ENCODE measurements at regions not wholly inside any gene's neighbourhood (a gene's known extent, or its start where the extent isn't known, plus 50 kb on each side); places are given as distances from the start of the nearest gene placed in this dataset.

- POLR2A ChIA-PET = no interaction called here
- CTCF ChIA-PET = no interaction called here
- no peak for TF ChIP-seq TARDBP (IDR thresholded peaks at IDR 0.05)
- TF ChIP-seq FOXK2 (IDR thresholded peaks at IDR 0.05) = no peak
- no peak for TF ChIP-seq SUZ12 (IDR thresholded peaks at IDR 0.05)
- no peak for TF ChIP-seq L3MBTL2 (conservative IDR thresholded peaks at IDR 0.05)
- TF ChIP-seq NFRKB (IDR thresholded peaks at IDR 0.05) = no peak
- TF ChIP-seq ELF4 (IDR thresholded peaks at IDR 0.05) = no peak
- no peak for TF ChIP-seq ARNT (IDR thresholded peaks at IDR 0.05)
- TF ChIP-seq PKNOX1 (IDR thresholded peaks at IDR 0.05) = no peak
- no peak for TF ChIP-seq SP1 (IDR thresholded peaks at IDR 0.05)
- TF ChIP-seq LEF1 (IDR thresholded peaks at IDR 0.05; ENCODE audit: borderline replicate concordance) = no peak
- TF ChIP-seq FOXA1 (IDR thresholded peaks at IDR 0.05) = no peak
- no peak for TF ChIP-seq CTBP1 (IDR thresholded peaks at IDR 0.05; ENCODE audit: borderline replicate concordance)
- DNase-seq (ENCODE audit: extremely low spot score) = no peak
Measured at GRCh38 chr3:147775411-147775810, 366.2 kb downstream of the ZIC1 start.

GRCh38 chr3:147775816-147776530 lies 366.8 kb downstream of the ZIC1 start:
- DNase-seq (ENCODE audit: extremely low spot score) = no peak
- POLR2A ChIA-PET = no interaction called here
- CTCF ChIA-PET = no interaction called here
- TF ChIP-seq ZNF384 (IDR thresholded peaks at IDR 0.05) = no peak
- TF ChIP-seq ARNT (IDR thresholded peaks at IDR 0.05) = no peak
- TF ChIP-seq FOXK2 (IDR thresholded peaks at IDR 0.05) = no peak
- TF ChIP-seq NFRKB (IDR thresholded peaks at IDR 0.05) = no peak
- no peak for TF ChIP-seq L3MBTL2 (conservative IDR thresholded peaks at IDR 0.05)
- no peak for TF ChIP-seq FOXM1 (IDR thresholded peaks at IDR 0.05; ENCODE audit: borderline replicate concordance)
- no peak for TF ChIP-seq PKNOX1 (IDR thresholded peaks at IDR 0.05)
- no peak for TF ChIP-seq FOXA1 (IDR thresholded peaks at IDR 0.05)
- no peak for TF ChIP-seq SUZ12 (IDR thresholded peaks at IDR 0.05)

GRCh38 chr3:147793841-147794240 lies 384.7 kb downstream of the ZIC1 start:
- CTCF ChIA-PET = no interaction called here
- no peak for DNase-seq (ENCODE audit: extremely low spot score)
- POLR2A ChIA-PET = no interaction called here
- TF ChIP-seq FOXA1 (IDR thresholded peaks at IDR 0.05) (no peak), ARNT (IDR thresholded peaks at IDR 0.05) (no peak), PKNOX1 (IDR thresholded peaks at IDR 0.05) (no peak), L3MBTL2 (conservative IDR thresholded peaks at IDR 0.05) (no peak), LEF1 (IDR thresholded peaks at IDR 0.05; ENCODE audit: borderline replicate concordance) (no peak), FOXM1 (IDR thresholded peaks at IDR 0.05; ENCODE audit: borderline replicate concordance) (no peak), NFRKB (IDR thresholded peaks at IDR 0.05) (no peak), CTBP1 (IDR thresholded peaks at IDR 0.05; ENCODE audit: borderline replicate concordance) (no peak), ELF4 (IDR thresholded peaks at IDR 0.05) (no peak), HDGF (IDR thresholded peaks at IDR 0.05; ENCODE audit: borderline replicate concordance) (no peak), SP1 (IDR thresholded peaks at IDR 0.05) (no peak), SUZ12 (IDR thresholded peaks at IDR 0.05) (no peak), BHLHE40 (IDR thresholded peaks at IDR 0.05; ENCODE audit: borderline replicate concordance) (no peak), ZNF384 (IDR thresholded peaks at IDR 0.05) (no peak), FOXK2 (IDR thresholded peaks at IDR 0.05) (no peak), TARDBP (IDR thresholded peaks at IDR 0.05) (no peak)

- TF ChIP-seq NFRKB (IDR thresholded peaks at IDR 0.05) = no peak
- no peak for TF ChIP-seq BHLHE40 (IDR thresholded peaks at IDR 0.05; ENCODE audit: borderline replicate concordance)
- TF ChIP-seq TARDBP (IDR thresholded peaks at IDR 0.05) = no peak
- no peak for TF ChIP-seq CTBP1 (IDR thresholded peaks at IDR 0.05; ENCODE audit: borderline replicate concordance)
- no peak for TF ChIP-seq FOXK2 (IDR thresholded peaks at IDR 0.05)
- TF ChIP-seq LEF1 (IDR thresholded peaks at IDR 0.05; ENCODE audit: borderline replicate concordance) = no peak
- TF ChIP-seq SUZ12 (IDR thresholded peaks at IDR 0.05) = no peak
- TF ChIP-seq SP1 (IDR thresholded peaks at IDR 0.05) = no peak
- TF ChIP-seq FOXM1 (IDR thresholded peaks at IDR 0.05; ENCODE audit: borderline replicate concordance) = no peak
- TF ChIP-seq PKNOX1 (IDR thresholded peaks at IDR 0.05) = no peak
- no peak for TF ChIP-seq ZNF384 (IDR thresholded peaks at IDR 0.05)
- TF ChIP-seq L3MBTL2 (conservative IDR thresholded peaks at IDR 0.05) = no peak
- no peak for TF ChIP-seq ELF4 (IDR thresholded peaks at IDR 0.05)
- no peak for TF ChIP-seq ARNT (IDR thresholded peaks at IDR 0.05)
- no peak for TF ChIP-seq FOXA1 (IDR thresholded peaks at IDR 0.05)
- no peak for TF ChIP-seq HDGF (IDR thresholded peaks at IDR 0.05; ENCODE audit: borderline replicate concordance)
- DNase-seq (ENCODE audit: extremely low spot score) = no peak
- CTCF ChIA-PET = no interaction called here
- POLR2A ChIA-PET = no interaction called here
Measured at GRCh38 chr3:147794596-147794995, 385.4 kb downstream of the ZIC1 start.

GRCh38 chr3:147795418-147795817 lies 386.3 kb downstream of the ZIC1 start:
- no peak for DNase-seq (ENCODE audit: extremely low spot score)
- no peak for TF ChIP-seq FOXA1 (IDR thresholded peaks at IDR 0.05)
- TF ChIP-seq FOXM1 (IDR thresholded peaks at IDR 0.05; ENCODE audit: borderline replicate concordance) = no peak
- no peak for TF ChIP-seq NFRKB (IDR thresholded peaks at IDR 0.05)
- TF ChIP-seq CTBP1 (IDR thresholded peaks at IDR 0.05; ENCODE audit: borderline replicate concordance) = no peak
- TF ChIP-seq TARDBP (IDR thresholded peaks at IDR 0.05) = no peak
- no peak for TF ChIP-seq BHLHE40 (IDR thresholded peaks at IDR 0.05; ENCODE audit: borderline replicate concordance)
- no peak for TF ChIP-seq ELF4 (IDR thresholded peaks at IDR 0.05)
- no peak for TF ChIP-seq LEF1 (IDR thresholded peaks at IDR 0.05; ENCODE audit: borderline replicate concordance)
- no peak for TF ChIP-seq ZNF384 (IDR thresholded peaks at IDR 0.05)
- TF ChIP-seq ARNT (IDR thresholded peaks at IDR 0.05) = no peak
- TF ChIP-seq SP1 (IDR thresholded peaks at IDR 0.05) = no peak
- TF ChIP-seq PKNOX1 (IDR thresholded peaks at IDR 0.05) = no peak
- TF ChIP-seq SUZ12 (IDR thresholded peaks at IDR 0.05) = no peak
- CTCF ChIA-PET = no interaction called here
- POLR2A ChIA-PET = no interaction called here

Data from HEK293T (cell line).